Raji (cell line): ENCODE measurements at regions not wholly inside any gene's neighbourhood (a gene's known extent, or its start where the extent isn't known, plus 50 kb on each side); places are given as distances from the start of the nearest gene placed in this dataset.

ENCODE experiments used
- POLR2A ChIP-seq: IDR thresholded peaks from 2 replicates; pipeline ENCODE4 v1.6.1; 2011; ENCODE audit warnings: low read depth, low read length, control low read depth; ENCODE audit not compliant: insufficient read depth

GRCh38 chr5:7955476-7955875, 86.5 kb downstream of the MTRR start:
- no peak for TF ChIP-seq POLR2A

GRCh38 chr5:7957329-7957728, 88.4 kb downstream of the MTRR start:
- no peak for TF ChIP-seq POLR2A

- no peak for TF ChIP-seq POLR2A
Measured at GRCh38 chr5:7960142-7960541, 91.2 kb downstream of the MTRR start.

GRCh38 chr5:7961540-7961939, 92.6 kb downstream of the MTRR start:
- TF ChIP-seq POLR2A: no peak

GRCh38 chr5:7970816-7971215, 101.9 kb downstream of the MTRR start:
- TF ChIP-seq POLR2A: no peak

GRCh38 chr5:7976411-7977190, 107.7 kb downstream of the MTRR start:
- no peak for TF ChIP-seq POLR2A

GRCh38 chr5:7978114-7978513, 109.2 kb downstream of the MTRR start:
- TF ChIP-seq POLR2A: no peak

GRCh38 chr5:7978991-7979390, 110.0 kb downstream of the MTRR start:
- TF ChIP-seq POLR2A: no peak

- TF ChIP-seq POLR2A: no peak
Measured at GRCh38 chr5:7980881-7981280, 111.9 kb downstream of the MTRR start.

GRCh38 chr5:7983433-7983832, 114.5 kb downstream of the MTRR start:
- TF ChIP-seq POLR2A: no peak

- no peak for TF ChIP-seq POLR2A
Measured at GRCh38 chr5:7991125-7991821, 122.3 kb downstream of the MTRR start.

- no peak for TF ChIP-seq POLR2A
Measured at GRCh38 chr5:7995688-7996294, 126.8 kb downstream of the MTRR start.

GRCh38 chr5:8005416-8005815, 136.5 kb downstream of the MTRR start:
- no peak for TF ChIP-seq POLR2A

- no peak for TF ChIP-seq POLR2A
Measured at GRCh38 chr5:8012131-8012977, 143.4 kb downstream of the MTRR start.
